ENCODE measurements at regions not wholly inside any gene's neighbourhood (a gene's known extent, or its start where the extent isn't known, plus 50 kb on each side); places are given as distances from the start of the nearest gene placed in this dataset.

DNA sequence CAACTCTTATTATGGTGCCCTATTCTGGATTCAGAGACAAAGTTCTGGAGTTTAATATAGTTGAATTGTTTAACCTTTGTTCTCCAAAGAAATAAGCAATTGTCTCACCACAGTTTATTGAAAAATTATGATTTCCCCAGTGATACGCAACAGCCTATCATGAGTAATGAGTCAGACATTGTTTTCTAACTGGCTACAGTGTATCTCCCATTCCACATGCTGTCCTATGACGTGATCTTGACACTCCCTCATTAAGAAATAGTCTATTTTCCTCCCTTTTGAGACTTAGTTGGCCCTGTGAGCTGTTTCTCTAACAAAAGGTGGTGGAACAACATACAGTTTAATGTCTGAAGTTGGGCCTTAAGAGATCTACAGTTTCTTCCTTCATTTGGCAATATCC is 1290.6 kb upstream of the CDH6 start:
- TF ChIP-seq SAP30 (IDR thresholded peaks at IDR 0.05; ENCODE audit: insufficient read depth, insufficient replicate concordance, low read length) (no peak), KDM1A (IDR thresholded peaks at IDR 0.05; ENCODE audit: borderline replicate concordance, low read length) (no peak), JUND (IDR thresholded peaks at IDR 0.05; ENCODE audit: low read length) (no peak)
- TF ChIP-seq, protein P1, sequence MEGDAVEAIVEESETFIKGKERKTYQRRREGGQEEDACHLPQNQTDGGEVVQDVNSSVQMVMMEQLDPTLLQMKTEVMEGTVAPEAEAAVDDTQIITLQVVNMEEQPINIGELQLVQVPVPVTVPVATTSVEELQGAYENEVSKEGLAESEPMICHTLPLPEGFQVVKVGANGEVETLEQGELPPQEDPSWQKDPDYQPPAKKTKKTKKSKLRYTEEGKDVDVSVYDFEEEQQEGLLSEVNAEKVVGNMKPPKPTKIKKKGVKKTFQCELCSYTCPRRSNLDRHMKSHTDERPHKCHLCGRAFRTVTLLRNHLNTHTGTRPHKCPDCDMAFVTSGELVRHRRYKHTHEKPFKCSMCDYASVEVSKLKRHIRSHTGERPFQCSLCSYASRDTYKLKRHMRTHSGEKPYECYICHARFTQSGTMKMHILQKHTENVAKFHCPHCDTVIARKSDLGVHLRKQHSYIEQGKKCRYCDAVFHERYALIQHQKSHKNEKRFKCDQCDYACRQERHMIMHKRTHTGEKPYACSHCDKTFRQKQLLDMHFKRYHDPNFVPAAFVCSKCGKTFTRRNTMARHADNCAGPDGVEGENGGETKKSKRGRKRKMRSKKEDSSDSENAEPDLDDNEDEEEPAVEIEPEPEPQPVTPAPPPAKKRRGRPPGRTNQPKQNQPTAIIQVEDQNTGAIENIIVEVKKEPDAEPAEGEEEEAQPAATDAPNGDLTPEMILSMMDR (IDR thresholded peaks at IDR 0.05; ENCODE audit: control extremely low read depth in 1 of 3, insufficient read depth in 1 of 3, low read depth in 1 of 3, low read length in 3 of 3): no peak

Measured in H1 (cell line).